ENCODE measurements at regions not wholly inside any gene's neighbourhood (a gene's known extent, or its start where the extent isn't known, plus 50 kb on each side); places are given as distances from the start of the nearest gene placed in this dataset.
"Not testable (repeated sequence)": the region's sequence is repeated elsewhere in the genome, so short reads cannot be mapped to it uniquely, and the experiment has no call there.

- no peak for DNase-seq
Measured at GRCh38 chr20:52098186-52098585, 93.4 kb downstream of the ZFP64 start.

GRCh38 chr20:52096117-52096516 is 95.5 kb downstream of the ZFP64 start:
- no peak for DNase-seq

GRCh38 chr20:52094693-52095092 is 96.9 kb downstream of the ZFP64 start:
- DNase-seq: no peak

- DNase-seq: no peak
Measured at GRCh38 chr20:52093575-52093974, 98.0 kb downstream of the ZFP64 start.

- DNase-seq: no peak
Measured at GRCh38 chr20:52090035-52090434, 101.5 kb downstream of the ZFP64 start.

- DNase-seq: no peak
Measured at GRCh38 chr20:52087471-52087870, 104.1 kb downstream of the ZFP64 start.

GRCh38 chr20:52086878-52087277 is 104.7 kb downstream of the ZFP64 start:
- no peak for DNase-seq

- DNase-seq: no peak
Measured at GRCh38 chr20:52084727-52085126, 106.9 kb downstream of the ZFP64 start.

- peak; percentile 53 for DNase-seq
Measured at GRCh38 chr20:52083627-52084232, 107.8 kb downstream of the ZFP64 start.

- no peak for DNase-seq
Measured at GRCh38 chr20:52082612-52083011, 109.0 kb downstream of the ZFP64 start.

- DNase-seq: no peak
Measured at GRCh38 chr20:52081791-52082190, 109.8 kb downstream of the ZFP64 start.

- no peak for DNase-seq
Measured at GRCh38 chr20:52081066-52081465, 110.5 kb downstream of the ZFP64 start.

- no peak for DNase-seq
Measured at GRCh38 chr20:52078289-52078688, 113.3 kb downstream of the ZFP64 start.

- no peak for DNase-seq
Measured at GRCh38 chr20:52076164-52076563, 115.4 kb downstream of the ZFP64 start.

GRCh38 chr20:52075400-52075799 is 116.2 kb downstream of the ZFP64 start:
- no peak for DNase-seq

GRCh38 chr20:52071136-52071535 is 120.4 kb downstream of the ZFP64 start:
- no peak for DNase-seq

- no peak for DNase-seq
Measured at GRCh38 chr20:52064931-52065330, 126.6 kb downstream of the ZFP64 start.

GRCh38 chr20:52062452-52063209 is 128.9 kb downstream of the ZFP64 start:
- no peak for DNase-seq

- no peak for DNase-seq
Measured at GRCh38 chr20:52060794-52061714, 130.5 kb downstream of the ZFP64 start.

- not testable (repeated sequence) for DNase-seq
Measured at GRCh38 chr20:52057133-52057532, 134.4 kb downstream of the ZFP64 start.

- DNase-seq: no peak
Measured at GRCh38 chr20:52056203-52057062, 135.1 kb downstream of the ZFP64 start.

GRCh38 chr20:52054123-52054522 is 137.5 kb downstream of the ZFP64 start:
- peak; percentile 18 for DNase-seq

All from activated gamma-delta T cell treated with Interleukin-2 at 50 U/mL for 16 hours (primary cell).